ENCODE measurements at regions not wholly inside any gene's neighbourhood (a gene's known extent, or its start where the extent isn't known, plus 50 kb on each side); places are given as distances from the start of the nearest gene placed in this dataset.
A peak's percentile ranks its signal among the peaks of the same experiment; 100 is the strongest.

DNA sequence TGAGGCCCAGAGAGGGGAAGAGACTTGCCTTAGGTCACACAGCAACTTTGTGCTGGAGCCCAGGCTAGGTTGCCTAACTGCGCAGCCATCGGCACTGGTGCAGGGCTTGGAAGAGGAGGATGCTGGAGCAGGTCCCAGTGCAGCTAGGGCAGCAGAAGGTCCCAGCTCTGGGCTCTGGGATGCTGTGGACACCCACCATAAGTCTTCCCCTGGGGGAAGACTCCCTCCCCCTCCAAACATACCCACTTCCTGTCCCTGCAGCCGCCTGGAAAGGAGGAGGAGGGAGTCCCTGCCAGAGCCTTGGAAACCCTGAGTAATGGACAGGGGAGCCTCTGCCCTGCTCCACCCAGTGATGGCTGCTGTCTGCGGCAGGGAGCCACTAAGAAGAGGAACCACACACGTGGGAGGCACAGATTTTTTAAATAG lies 93.6 kb downstream of the NCR2 start:
- peak; percentile 55 for DNase-seq (ENCODE audit: low read depth)

DNA sequence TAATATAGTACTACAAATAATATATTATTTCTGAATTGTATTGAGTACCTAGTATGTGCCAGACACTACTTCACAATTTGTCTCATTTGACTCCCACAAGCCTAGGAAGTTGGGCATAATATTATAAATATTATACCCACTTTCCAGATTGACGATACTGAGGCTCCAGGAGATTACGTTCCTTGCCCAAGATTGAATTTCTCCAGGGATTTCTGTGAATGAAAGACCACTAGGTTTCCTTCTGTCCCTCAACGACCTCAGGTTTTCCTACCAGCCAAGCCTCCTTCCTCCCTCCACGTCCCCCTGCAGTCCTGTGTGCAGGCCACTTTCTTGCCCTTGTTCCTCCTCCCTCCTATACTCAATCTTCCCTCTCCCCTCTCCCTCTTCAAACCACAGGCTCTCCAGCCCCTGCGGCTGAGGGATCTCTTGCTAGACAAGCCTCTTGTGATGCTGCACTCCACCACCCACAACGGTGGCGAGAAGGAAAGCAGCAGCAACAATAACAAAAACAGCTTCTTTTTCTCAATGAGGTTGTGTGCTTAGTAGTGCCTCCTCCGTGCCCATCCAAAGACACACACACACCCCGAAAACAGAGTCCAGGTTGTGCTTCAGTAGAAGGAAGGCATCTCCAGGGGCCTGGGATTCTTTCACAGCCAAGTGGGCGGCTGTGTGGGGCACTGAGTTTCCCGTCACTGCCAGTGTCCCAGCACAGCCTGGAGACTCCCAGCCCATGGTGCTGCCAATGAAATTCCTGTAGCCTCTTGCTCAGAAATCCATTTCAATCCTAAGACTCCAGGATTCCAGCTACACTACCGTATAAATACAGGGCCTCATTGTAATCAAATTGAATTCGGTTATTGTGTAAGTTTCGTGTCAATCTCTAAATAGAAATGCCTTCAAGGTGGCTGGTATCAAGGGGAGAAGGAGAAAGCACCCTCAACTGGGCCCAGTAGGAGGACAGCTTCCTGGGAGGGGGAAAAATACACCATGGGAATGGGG lies 94.4 kb downstream of the NCR2 start:
- peak; percentile 18 for DNase-seq (ENCODE audit: low read depth)

DNA sequence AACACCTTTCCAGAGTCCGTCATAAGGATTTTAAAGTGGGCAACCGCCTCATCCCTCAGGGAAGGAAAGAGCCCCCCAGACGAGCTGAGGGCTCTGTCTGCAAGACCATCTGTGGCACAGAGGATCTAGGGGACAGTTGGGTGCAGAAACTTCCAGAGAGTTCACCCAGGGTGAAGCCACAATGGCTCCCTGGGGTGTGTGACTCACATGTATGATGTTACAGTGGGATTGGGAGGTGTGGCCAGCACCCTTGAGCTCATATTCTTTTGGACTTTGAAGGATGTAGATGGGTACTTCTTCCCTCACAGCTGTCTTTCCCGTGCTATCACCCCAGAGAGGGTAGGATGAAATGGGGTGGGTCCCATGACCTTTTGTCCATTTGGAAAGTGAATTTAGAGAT lies 95.5 kb downstream of the NCR2 start:
- peak; percentile 89 for DNase-seq (ENCODE audit: low read depth)

DNA sequence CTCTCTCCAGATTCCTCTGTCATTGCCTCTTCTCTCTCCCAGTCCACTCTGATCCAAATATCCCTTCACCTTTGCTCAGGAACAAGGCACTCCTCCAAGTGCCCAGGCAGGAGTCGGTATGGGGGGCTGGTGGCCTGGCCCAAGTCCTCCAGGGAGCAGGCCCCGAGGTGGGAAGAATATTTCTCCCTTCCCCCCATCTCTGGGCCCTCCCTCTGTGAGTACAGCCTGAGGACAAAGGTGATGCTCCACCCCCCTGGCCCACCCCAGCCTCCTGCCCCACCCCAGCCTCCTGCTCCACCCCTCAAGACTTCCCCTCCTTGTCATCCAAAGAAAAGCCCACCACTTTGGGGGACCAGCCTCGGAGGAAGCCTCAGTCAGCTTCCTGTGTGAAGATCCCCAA lies 96.9 kb downstream of the NCR2 start:
- no peak for DNase-seq (ENCODE audit: low read depth)

DNA sequence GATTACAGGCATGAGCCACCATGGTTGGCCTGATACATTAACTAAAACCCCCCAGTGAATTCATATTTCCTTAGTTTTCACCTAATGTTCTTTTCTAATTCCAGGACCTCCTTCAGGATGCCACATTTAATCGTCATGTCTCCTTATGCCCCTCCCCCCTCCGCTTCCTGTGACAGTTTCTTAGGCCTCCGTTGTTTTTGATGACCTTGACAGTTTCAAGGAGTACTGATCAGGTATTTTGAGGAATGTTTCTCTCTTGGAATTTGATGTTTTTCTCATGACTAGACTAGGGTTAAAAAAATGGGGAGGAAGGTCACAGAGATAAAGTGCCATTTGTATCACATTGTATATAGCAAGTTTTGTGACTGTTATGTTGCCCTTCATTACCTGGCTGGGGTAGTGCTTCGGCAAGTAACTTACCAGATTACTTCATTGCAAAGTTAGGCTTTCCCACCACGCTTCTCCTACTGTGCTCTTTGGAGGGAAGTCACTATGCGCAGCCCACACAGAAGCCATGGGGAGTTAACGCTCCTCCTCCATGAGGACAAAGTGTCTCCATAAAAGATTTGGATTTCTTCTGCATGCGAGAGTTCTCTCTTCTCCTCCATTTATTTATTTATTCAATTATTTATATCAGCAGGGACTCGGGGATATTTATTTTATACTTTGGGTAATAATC lies 99.5 kb downstream of the NCR2 start:
- no peak for DNase-seq (ENCODE audit: low read depth)

DNA sequence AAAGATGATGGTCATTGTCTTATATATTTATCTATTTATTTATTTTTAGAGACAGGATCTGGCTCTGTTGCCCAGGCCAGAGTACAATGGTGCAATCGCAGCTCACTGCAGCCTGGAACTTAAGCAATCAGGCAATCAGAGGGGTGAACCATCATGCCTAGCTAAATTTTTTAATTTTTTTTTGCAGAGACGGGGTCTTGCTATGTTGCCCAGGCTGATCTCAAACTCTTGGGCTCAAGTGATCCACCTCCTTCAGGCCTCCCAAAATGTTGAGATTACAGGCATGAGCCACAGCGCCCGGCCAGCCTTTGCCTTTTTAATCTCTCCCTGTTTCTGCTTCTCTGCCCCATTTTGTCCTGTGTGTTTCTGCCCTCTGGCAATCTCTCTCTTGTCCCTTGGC lies 102.2 kb downstream of the NCR2 start:
- no peak for DNase-seq (ENCODE audit: low read depth)

DNA sequence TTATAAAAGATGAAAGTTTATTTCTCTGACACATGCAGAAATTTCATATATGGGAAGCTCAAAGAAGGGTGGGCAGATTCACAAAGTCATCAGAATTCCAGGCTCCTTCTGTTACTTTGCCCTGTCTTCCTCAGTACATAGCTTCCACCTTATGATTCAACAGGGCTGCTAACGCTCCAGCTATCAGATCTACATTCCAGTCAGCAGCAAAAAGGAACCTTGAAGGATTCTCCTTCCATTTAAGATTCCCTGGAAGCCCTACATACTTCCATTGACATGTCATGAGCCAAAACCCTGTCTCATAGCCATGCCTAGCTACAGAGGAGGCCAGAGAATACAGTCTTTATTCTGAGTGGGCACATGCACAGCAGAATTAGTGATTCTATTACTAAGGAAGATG lies 103.3 kb downstream of the NCR2 start:
- no peak for DNase-seq (ENCODE audit: low read depth)

DNA sequence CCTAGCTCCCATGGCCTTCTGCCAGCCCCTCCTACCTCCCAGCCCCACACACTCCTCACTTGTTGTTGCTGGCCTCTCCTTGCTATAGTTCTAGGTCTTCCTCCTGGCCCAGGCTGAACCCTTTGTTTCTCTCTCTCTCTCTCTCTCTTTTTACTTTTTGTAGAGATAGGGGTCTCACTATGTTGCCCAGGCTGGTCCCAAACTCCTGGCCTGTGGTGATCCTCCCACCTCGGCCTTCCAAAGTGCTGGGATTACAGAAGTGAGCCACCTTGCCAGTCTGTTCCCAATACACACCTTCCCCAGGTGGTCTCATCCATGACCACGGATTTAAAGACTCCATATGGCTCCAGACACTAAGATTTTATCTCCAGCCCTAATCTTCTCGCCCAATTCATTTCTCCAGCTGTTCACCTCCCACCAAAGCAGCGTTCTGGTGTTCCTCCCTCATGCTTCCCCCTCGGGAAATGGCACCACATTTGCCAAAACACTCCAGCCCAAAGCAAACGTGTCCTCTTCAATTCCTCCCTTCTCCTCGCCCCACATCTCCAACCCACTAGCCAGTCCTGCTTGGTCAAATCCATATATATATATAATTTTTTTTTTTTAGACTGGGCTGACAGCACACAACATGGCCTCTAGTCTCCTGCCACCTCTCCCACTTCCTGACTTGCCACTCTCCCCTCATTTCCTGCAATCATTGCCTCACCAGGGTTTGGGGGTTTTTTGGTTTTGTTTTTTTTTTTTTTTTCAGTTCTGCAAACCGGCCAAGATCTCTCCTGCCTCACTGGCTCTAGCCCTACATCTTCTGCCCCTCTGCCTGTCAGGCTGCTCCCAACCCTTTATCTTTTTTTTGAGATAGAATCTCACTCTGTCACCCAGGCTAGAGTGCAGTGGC lies 104.4 kb downstream of the NCR2 start:
- no peak for DNase-seq (ENCODE audit: low read depth)

DNA sequence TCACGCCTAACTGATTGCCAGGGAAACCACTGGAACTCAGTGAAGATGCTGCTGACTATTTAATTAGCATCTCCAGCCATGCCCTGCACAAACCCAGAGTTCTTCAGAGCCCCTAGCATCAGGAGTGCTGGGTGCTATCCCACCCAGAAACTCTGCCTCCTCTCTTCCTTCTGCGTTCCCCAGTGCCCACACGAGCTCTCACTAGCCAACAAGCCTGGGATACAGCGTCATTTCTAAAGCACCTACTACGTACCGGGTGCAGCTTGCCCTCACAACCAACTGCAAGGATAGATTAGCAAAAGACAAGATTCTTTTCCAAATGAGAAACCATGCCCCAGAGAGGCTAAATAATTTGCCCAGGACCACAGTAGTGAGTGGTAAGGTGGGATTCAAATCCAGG lies 105.2 kb upstream of the FOXP4 start:
- DNase-seq (ENCODE audit: low read depth), result no peak

DNA sequence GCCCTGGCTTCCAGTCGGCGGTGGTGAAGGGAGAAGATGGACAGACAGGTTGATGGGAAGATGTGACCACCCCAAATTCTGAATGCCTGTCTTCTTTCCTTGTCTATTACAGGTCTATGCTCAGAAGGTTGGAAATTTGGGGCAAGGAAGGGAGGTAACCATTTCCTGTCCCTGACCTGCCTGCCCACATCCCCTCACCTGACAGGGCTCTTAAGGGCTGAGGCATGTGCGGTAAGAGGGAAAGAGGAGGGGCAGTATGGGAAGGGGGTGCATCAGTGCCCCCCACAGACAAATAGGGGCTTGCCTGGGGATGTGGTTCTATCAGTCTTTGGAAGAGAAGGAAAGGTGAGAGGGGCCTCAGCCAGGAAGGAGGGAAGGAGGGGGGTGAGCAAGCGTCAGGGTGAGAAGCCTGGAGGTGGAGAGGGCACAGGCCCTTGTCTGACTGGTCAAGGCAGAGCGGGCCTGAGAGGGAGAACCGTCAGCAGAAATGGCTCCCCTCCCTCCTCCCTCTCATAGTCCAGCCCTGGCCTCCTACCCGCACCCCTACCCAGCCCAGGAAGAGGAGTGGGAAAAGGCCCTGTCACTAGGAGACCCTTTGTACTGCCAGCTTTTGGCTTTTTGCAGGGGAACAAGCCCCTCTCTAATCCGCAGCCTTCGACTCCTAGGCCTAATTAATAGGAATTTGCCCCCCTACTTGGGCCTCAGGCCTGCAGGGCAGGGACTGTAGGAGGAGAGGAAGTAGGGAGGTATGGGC lies 104.4 kb upstream of the FOXP4 start:
- DNase-seq (ENCODE audit: low read depth), result no peak

DNA sequence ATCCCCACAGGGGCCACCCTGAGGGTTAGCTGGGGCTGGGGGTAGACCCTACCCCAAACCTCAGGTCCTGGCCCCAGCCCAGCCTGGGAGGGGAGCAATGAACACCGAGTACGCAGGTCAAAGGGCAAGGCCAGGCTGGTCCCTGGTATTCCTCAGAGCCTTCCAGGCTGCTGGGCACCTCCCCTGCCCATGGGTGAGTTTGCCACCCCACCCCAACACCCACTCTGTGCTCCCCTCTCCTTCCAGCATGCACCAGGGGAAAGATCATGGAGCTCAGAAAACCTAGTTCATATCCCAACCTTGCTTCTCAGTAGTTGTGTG lies 103.9 kb upstream of the FOXP4 start:
- DNase-seq (ENCODE audit: low read depth), result no peak

DNA sequence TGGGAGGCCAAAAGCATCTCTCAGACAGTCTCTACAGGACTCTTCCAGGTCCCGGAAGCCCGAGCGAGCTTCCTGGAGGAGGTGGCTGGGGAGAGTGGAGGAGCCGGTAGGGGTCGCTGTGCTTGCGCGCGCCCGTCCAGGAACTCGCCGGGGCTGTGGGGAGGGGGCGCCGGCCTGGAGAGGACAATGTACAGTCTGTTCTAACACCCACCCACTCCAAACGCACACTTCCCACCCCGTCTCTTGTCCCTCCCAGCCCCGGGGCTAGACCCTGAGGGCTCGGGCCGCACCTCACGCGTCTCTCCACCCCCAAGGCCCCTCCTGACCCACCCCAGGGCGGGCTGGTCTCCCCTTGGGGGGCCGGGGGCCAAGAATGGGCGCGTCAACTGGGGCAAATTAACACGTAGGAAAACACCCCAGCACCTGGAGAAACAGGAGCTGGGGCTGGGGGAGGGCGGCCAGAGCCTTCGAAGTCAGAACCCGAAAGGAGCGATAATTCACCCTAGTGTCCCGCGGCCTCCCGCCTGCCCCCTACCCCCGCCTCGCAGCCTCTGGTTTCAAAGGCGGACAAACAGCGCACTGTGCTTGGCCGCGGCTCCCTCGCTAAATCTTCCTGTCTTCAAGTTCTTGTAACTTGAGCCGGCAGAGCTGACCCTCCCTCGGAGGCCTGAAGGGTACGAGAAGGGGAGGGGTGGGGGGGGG lies 103.2 kb upstream of the FOXP4 start:
- no peak for DNase-seq (ENCODE audit: low read depth)

DNA sequence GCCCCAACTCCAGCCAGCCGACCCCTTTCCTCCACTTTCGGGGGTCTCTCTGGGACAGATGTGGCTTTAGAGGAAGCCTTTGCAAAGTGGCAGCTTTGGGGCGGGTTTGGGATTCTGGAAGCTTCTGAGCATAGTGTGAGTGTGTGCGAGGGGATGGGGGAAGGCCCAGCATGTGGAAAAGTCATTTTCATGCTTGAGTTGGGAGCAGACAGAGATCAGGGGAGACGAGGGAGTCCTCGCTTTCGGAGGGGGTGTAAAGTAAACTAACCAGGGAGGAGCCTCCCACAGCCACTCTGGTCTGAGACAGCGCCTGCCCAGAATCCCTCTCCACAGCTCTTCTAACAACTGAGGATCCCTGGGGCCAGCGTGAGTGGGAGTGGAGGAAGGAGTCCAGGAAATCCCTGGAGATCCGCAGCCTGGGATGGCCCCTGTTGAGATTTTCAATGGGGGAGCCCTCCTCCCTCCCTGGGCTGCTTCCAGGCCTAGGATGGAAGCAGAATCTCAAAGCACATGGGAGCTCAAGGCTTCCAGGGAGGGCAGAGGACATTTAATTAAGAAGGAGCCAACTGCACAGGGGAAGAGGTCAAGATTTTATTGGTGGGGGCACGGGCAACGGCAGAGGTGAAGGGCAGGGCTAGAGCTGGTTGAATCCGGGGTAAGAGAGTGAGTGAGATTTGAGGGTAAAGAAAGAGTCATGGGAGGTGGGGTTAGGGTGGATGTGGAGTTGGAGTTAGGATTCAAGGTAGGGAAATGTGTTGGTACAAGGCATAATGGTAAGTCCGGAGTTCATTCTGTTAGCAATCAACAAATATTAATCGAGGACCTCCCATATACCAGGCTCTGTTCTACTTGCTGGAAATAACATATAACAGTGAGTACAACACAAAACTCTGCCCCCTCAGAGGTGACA lies 102.3 kb upstream of the FOXP4 start:
- DNase-seq (ENCODE audit: low read depth), result no peak

DNA sequence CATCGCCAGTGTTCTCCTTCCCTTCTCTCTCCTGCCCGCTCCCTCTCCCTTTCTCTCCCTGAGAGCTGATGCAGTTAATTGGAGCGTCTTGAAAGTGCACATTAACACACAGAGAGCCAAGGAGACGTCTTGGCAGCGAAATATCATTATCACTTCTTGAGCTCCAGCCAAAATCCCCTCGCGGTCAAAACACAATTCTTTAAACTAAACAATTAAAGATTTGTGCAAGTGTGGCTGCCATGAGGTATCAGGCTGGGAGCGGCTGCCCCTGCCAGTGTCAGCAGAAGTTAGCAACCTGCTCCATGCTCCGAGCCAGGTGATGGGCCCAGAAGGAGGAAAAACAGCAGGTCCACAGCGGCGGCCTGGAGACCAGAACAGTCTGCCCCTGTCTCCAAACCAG lies 100.9 kb upstream of the FOXP4 start:
- no peak for DNase-seq (ENCODE audit: low read depth)

DNA sequence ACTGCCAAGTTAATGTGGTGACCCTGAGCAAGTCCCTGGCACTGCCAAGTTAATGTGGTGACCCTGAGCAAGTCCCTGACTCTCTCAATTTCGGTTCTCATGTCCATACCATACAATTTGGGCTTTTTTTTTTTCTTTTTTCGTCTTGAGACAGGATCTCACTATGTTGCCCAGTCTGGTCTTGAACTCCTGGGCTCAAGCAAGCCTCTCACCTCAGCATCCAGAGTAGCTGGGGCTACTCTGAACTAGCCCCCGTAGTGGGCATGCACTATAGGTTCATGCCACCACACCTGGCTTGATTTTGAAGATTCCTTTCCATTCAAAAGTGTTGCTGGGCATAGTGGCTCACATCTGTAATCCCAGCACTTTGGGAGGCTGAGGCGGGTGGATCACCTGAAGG lies 100.0 kb upstream of the FOXP4 start:
- DNase-seq (ENCODE audit: low read depth), result no peak

DNA sequence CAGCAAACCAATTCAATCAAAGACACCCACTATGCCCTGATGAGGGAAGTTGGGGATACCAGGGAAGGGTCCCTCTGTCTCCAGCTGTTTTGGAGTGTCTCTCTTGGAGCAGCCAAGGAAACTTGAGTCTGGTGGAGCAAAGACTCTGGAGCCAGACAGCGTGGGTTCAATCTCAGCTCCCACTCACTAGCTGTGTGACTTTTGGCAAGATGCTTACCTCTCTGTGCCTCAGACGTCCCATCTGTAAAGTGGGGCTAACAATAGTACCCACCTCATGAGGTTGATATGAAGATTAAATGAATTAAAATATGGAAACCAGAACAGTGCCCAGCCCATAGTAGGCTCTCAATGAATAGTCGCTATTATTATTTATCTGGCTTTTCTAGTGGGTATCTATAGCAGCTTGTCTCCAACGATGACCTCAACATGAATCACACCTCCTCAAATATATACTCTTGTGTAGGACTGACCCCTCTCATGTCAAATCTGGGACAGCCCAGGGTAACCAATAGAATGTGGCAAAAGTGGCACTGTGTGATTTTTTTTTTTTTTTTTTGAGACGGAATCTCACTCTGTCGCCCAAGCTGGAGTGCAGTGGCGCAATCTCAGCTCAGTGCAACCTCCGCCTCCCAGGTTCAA lies 99.2 kb upstream of the FOXP4 start:
- DNase-seq (ENCODE audit: low read depth), result no peak

DNA sequence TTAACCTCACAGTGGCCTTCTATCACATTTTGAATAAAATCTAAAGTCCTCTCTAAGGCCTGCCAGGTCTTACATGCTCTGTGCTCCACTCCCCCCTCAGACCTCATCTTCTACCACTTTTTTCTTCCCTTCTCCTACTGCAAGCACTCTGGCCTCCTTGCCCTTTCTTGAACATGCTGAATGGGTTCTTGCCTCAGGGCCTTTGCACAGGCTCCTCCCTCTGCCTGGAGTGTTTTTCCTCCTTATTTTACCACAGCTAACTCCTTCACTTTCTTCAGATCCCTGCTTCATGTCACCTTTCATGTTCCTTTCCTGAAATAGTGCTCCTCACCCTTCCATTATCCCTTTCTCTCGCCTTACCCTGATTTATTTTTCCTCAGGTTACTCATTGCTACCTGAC lies 97.9 kb upstream of the FOXP4 start:
- DNase-seq (ENCODE audit: low read depth), result no peak

DNA sequence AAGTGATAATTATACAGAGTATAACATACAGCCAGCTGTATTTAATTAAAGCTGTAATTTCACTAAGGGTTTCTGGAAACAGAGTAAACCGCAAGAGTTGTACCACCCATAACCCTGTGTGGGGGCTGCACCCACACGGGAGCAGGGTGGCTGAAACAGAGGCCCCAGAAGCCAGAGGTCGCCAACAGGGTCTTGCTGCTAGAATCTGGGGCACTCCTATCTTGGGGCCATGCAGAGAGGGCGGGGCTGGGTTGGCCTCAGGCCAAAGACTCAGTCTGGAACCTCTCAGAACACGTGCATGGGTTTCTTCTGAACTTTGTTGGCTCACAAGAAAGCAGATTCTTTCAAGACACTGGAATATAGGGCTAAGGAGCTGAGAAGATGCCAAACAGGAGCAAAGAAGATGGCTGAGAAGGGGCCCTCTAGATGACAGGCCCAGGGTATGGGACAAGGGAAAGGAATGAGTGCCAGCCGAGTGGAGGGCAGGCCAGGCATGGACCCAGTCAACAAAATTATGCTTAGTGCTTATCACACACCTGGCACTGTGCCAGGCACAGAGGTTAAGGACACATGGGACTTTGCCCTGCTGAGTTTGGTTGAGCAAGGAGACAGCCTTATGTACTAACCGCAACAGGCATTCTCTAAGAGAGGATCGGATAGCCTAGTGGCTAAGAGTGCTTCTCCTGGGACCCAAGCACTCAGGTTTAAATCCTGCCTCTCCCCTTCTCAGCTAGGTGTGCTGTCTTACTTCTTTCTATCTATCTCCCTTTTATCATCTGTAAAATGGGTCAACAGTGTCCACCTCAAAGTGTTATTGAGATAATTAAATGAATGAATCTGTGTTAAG lies 96.6 kb upstream of the FOXP4 start:
- DNase-seq (ENCODE audit: low read depth), result no peak

Measured in myocyte (in vitro differentiated cells).